ENCODE measurements at regions not wholly inside any gene's neighbourhood (a gene's known extent, or its start where the extent isn't known, plus 50 kb on each side); places are given as distances from the start of the nearest gene placed in this dataset.

- Histone ChIP-seq H3K27me3 (replicated peaks; ENCODE audit: insufficient read depth) (no peaks in the 10 kb centered on the region), H3K36me3 (no peaks in the 10 kb centered on the region), H3K27ac (no peak overlapping the region), H3K4me3 (peak overlapping the region; percentile 44 to 54), H3K4me1 (replicated peaks) (peaks cover 4% of the 10 kb centered on the region), H3K9me3 (no peaks in the 10 kb centered on the region)
- TF ChIP-seq, protein P1, sequence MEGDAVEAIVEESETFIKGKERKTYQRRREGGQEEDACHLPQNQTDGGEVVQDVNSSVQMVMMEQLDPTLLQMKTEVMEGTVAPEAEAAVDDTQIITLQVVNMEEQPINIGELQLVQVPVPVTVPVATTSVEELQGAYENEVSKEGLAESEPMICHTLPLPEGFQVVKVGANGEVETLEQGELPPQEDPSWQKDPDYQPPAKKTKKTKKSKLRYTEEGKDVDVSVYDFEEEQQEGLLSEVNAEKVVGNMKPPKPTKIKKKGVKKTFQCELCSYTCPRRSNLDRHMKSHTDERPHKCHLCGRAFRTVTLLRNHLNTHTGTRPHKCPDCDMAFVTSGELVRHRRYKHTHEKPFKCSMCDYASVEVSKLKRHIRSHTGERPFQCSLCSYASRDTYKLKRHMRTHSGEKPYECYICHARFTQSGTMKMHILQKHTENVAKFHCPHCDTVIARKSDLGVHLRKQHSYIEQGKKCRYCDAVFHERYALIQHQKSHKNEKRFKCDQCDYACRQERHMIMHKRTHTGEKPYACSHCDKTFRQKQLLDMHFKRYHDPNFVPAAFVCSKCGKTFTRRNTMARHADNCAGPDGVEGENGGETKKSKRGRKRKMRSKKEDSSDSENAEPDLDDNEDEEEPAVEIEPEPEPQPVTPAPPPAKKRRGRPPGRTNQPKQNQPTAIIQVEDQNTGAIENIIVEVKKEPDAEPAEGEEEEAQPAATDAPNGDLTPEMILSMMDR (IDR thresholded peaks at IDR 0.05), result no peak
- no peak for TF ChIP-seq POLR2A (IDR thresholded peaks at IDR 0.05)
- 56% methylated on average over 10 of the region's 10 CpGs for WGBS
- no peak for DNase-seq (ENCODE audit: low spot score)
- intact Hi-C loops (cut with DNase I), result loop anchor here (2.0 to 5.0 kb wide), 4 partner anchors 34 to 343 kb away; no protein-coding TSS in a partner anchor
Measured at GRCh38 chr2:64865831-64866345, 123.3 kb upstream of the SLC1A4 start.

DNA sequence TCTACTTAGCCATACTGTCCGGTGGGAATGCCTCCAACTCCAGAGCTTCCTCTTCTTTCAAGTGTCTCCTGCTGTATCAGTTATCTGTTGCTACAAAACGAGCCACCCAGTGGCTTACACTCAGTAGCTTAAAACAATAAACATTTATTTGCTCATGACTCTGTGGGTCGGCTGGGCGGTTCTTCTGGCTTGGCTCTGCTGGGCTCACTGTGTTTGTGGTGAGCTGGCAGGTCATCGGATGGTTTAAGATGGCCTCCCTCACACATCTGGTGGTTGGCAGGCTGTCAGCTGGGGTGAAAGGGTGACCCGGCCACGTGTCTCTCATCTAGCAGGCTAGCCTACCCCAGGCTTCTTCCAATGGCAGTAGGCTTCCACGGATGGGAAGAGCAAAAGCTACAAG, 122.4 kb upstream of the SLC1A4 start:
- H3K36me3 ChIP-seq, result no peaks in the 10 kb centered on the region
- intact Hi-C loops (cut with DNase I), result loop anchor here (5.0 kb wide), 1 partner anchor 34 kb away; no protein-coding TSS in a partner anchor
- 40% methylated on average over 8 of the region's 8 CpGs for WGBS
- TF ChIP-seq POLR2A (IDR thresholded peaks at IDR 0.05) (no peak), POLR2AphosphoS5 (IDR thresholded peaks at IDR 0.05) (peak; percentile 24)
- no peak overlapping the region for H3K4me3 ChIP-seq
- no peaks in the 10 kb centered on the region for H3K9me3 ChIP-seq
- peak; percentile 18 for DNase-seq (ENCODE audit: low spot score)
- H3K27ac ChIP-seq, result no peak overlapping the region
- peaks cover 4% of the 10 kb centered on the region for H3K4me1 ChIP-seq (replicated peaks)
- H3K27me3 ChIP-seq (replicated peaks; ENCODE audit: insufficient read depth), result no peaks in the 10 kb centered on the region

GRCh38 chr2:64867253-64867996, 121.8 kb upstream of the SLC1A4 start:
- no peaks in the 10 kb centered on the region for H3K36me3 ChIP-seq
- H3K9me3 ChIP-seq, result no peaks in the 10 kb centered on the region
- TF ChIP-seq POLR2AphosphoS5 (IDR thresholded peaks at IDR 0.05) (no peak), POLR2A (IDR thresholded peaks at IDR 0.05) (no peak)
- TF ChIP-seq, protein P1 (IDR thresholded peaks at IDR 0.05), result no peak
- no peak overlapping the region for H3K27ac ChIP-seq
- DNase-seq (ENCODE audit: low spot score), result no peak
- H3K27me3 ChIP-seq (replicated peaks; ENCODE audit: insufficient read depth), result no peaks in the 10 kb centered on the region
- intact Hi-C loops (cut with DNase I), result loop anchor here (5.0 kb wide), 1 partner anchor 35 kb away; no protein-coding TSS in a partner anchor
- peaks cover 4% of the 10 kb centered on the region for H3K4me1 ChIP-seq (replicated peaks)
- WGBS, result 86% methylated on average over 7 of the region's 9 CpGs
- no peak overlapping the region for H3K4me3 ChIP-seq

DNA sequence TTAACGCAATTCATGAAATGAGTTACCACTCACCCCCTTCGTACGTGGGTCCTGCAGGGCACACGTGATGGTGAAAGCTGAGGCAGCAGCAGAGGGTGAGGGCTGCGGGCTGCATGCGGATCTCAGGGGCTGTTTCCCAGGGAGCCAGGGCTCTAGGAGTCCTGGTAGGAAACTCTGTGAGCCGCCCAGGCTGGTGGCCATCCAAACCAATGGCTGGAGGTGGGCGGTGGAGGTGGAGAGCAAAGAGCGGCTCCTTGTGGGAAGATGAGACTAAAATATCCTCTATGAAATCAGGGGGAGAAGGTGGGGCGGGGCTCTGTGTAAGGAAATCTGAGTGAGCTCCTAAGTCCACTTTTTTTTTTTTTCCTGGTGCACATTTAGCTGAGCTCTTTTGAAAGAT, 120.1 kb upstream of the SLC1A4 start:
- intact Hi-C loops (cut with DNase I), result loop anchor here (5.0 kb wide), 1 partner anchor 37 kb away; no protein-coding TSS in a partner anchor
- H3K27me3 ChIP-seq (replicated peaks; ENCODE audit: insufficient read depth), result no peaks in the 10 kb centered on the region
- peaks cover 4% of the 10 kb centered on the region for H3K4me1 ChIP-seq (replicated peaks)
- H3K27ac ChIP-seq, result no peak overlapping the region
- H3K36me3 ChIP-seq, result no peaks in the 10 kb centered on the region
- H3K4me3 ChIP-seq, result no peak overlapping the region
- 78% methylated on average over 10 of the region's 10 CpGs for WGBS
- no peak for DNase-seq (ENCODE audit: low spot score)
- no peaks in the 10 kb centered on the region for H3K9me3 ChIP-seq
- TF ChIP-seq POLR2AphosphoS5 (IDR thresholded peaks at IDR 0.05) (no peak), POLR2A (IDR thresholded peaks at IDR 0.05) (no peak)
- TF ChIP-seq, protein P1 (IDR thresholded peaks at IDR 0.05), result no peak

DNA sequence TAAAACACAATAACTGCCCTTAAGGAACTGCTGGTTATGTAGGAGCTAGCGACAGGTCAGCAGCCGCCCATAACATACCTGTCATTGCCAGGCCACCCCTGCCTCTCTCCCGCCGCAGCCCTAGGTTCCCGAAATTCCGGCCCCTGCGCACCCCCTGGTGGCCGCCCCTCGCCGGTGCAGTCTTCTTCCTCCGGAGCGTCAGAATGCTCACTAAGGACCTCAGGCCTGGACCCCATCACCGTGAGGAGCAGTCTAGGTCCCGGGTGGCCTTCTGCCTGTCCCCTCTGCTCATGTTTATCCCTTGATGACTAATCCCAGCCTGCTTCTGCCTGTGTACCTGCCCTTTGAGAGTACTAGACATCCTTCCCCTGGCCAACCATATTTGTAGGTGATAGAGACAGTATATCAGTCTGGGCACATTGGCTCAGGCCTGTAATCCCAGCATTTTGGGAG, 115.7 kb upstream of the SLC1A4 start:
- 2% methylated on average over 14 of the region's 14 CpGs for WGBS
- Histone ChIP-seq H3K9me3 (no peaks in the 10 kb centered on the region), H3K4me1 (replicated peaks) (no peaks in the 10 kb centered on the region), H3K4me3 (no peak overlapping the region), H3K27ac (no peak overlapping the region), H3K36me3 (no peaks in the 10 kb centered on the region), H3K27me3 (replicated peaks; ENCODE audit: insufficient read depth) (no peaks in the 10 kb centered on the region)
- peak; percentile 65 for DNase-seq (ENCODE audit: low spot score)
- TF ChIP-seq, protein P1 (IDR thresholded peaks at IDR 0.05), result peak; percentile 81 to 93 (median 92)
- TF ChIP-seq POLR2AphosphoS5 (IDR thresholded peaks at IDR 0.05) (peak; percentile 26), POLR2A (IDR thresholded peaks at IDR 0.05) (no peak)
- intact Hi-C loops (cut with DNase I), result no loop called here
